SW480 (cell line): ENCODE measurements at regions not wholly inside any gene's neighbourhood (a gene's known extent, or its start where the extent isn't known, plus 50 kb on each side); places are given as distances from the start of the nearest gene placed in this dataset.
"Not testable (repeated sequence)": the region's sequence is repeated elsewhere in the genome, so short reads cannot be mapped to it uniquely, and the experiment has no call there.

Experiments
- DNase-seq: peaks from one replicate; pipeline ENCODE4 v3.0.0-alpha.2; 2016; ENCODE audit warnings: low spot score

DNA sequence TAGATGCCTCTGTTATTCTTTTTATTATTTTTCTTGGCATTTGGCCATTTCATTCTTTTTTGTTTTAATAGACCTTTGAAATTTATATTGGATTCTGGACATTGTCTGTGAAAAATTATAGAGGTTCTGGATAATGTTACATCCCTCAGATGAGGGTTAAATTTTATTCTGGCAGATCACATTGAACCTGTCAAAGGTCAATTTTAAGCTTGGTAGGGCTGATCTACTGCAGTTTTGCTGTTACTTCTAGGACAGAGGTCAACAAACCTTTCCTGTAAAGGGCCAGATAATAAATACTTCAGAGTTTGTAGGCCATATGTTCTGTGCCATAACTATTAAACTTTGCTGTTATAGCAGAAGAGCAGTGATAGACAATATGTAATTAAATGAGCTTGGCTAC, 318.9 kb upstream of the DPPA4 start:
- DNase-seq: no peak

DNA sequence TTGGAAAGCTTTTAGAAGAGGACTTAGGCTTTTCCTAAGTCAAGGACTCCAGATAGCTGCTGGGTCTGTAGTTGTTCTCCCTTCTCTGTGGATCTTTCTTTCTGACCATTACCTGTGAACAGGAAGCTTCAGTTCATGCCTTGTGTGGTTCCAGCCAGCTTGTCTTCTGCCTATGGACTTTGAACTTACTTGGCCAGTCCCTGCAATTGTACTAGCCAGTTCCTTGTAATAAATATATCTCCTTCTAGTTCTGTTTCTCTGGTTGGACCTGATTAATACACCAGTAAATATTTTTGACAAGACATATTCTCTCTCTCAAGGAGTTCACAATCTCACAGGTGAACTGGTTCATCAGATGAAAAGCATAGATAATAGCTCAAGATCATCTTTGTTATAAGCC, 341.3 kb upstream of the DPPA4 start:
- no peak for DNase-seq

DNA sequence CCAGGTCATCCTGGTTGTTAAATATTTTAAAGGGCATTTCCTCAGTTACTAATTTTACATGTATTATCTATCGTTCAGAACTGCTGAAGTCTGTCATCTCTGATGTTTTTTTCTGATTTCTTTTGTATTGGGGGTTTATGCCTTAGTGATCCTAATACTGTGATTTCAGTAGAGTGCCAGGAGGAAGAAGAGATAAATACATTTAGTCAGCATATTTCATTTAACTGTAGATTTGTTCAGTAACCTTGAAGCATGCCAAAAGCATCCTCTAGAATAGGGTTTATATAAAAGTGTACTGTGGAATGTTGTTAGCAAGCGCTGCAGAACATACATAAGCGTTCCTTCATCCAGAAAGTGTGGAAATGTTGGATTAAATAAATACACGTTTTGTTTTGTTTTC, 342.3 kb upstream of the DPPA4 start:
- DNase-seq: no peak

DNA sequence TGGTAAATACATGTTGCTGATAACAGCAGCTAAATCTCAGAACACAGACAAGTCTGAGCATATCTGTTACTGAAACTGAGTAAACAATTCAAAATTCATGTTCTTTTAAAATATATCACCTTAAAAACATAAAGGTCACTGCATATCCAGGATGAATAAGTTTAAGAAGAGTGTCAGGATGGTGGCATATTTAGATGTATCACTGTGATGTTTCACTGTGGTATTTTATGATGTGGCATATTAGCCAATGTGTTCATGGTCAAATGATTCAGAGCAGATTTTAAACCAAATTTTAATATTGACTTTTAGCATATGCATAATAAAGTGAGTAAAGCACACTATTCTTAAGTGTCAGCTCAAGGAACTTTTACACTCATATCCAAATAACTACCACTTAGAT, 346.4 kb upstream of the DPPA4 start:
- DNase-seq: no peak

DNA sequence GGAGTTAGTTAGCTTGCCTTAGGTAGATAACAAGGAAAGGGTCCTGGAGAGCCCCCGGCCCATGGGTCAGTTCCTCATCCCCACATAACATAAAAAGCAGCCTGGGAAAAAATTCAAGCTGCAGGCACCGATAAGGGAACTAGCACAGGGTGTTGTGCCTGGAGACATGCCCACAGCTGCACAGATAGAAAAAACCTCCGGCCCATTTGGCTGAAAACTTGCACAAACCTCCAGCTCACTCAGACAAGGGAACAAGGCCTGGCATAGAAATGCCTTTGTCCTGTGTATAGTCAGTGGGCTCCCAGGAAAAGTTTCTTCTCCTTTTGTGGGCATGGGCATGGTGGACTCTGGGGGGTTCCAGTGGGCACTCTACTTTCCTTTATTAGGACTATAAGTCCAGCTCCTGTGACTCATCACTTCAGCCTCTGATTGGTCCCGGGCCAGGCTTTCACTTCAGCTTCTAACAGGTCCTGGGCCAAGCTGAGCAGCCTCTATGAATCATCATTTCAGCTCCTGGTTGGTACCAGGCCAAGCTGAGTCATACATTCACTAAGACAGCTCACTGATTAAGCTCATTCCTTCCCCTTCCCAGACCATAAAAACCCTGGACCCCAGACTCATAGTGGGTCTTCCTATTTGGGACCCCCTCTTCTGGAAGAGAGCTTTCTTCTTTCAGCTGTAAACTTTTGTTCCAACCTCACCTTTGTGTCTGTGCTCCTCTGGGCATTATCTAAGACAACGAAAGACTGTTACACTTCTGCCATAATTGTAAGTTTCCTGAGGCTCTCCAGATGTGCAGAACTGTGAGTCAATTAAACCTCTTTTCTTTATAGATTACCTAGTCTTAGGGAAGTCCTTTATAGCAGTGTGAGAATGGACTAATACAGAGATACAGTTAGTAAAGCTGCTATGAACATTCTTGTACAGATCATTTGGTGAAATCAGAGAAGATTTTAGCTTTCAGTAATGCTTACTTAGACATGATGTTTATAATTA, 348.0 kb upstream of the DPPA4 start:
- DNase-seq: peak; percentile 25

DNA sequence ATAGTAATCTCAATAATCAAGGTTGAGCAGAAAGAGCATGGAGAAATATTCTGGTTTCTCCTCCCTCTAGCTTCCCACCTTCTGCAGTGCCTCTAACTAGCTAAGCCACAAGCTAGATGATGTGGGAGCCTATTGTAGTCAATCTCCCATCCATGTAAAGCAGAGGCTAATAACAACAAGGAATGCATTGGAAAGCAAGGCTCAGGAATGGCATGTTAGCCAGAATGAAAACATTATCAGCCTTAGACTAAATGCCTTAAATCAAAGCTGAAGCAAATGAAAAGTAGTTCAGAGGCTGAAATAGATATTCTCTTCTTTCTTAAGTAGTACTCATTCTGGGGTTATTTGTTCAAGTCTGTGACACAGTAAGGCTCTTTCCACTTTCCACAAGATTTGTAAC, 350.3 kb upstream of the DPPA4 start:
- DNase-seq: no peak

DNA sequence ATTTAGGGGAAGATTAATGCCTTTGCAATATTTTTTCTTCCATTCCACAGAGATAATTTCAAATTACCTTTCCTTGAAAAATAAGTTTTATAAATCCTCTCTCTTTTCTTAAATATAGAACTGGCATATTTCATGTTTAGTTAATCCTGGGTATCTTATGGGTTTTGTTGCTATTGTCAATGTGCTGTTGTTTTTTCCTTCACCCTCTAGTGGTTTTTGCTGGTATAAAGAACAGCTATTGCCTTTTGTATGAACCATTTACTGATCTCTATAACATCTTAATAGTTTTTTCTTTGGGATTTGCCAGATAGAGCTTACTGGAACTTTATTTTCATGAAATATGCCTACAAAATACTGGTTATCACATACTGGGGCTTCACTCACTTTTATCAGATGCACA, 359.6 kb upstream of the DPPA4 start:
- no peak for DNase-seq

DNA sequence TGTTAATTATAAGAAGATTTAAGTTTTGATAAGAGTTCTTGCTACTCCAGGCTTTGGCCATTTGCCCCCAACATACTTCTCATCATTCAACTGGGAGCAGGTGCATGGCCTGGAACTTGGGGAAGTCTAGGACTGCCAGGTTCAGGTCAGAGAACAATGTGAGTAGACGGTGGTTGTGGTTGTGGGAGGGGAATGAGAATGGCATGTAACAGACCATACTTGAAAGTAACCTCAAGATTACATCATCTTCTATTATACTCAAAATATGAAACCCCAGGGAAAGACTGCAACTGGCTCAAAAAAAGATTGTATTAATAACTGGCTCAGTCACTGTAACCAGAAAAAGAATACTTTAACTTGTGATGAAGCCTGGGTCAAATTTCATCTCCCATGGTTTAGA, 364.9 kb upstream of the DPPA4 start:
- peak; percentile 22 for DNase-seq

DNA sequence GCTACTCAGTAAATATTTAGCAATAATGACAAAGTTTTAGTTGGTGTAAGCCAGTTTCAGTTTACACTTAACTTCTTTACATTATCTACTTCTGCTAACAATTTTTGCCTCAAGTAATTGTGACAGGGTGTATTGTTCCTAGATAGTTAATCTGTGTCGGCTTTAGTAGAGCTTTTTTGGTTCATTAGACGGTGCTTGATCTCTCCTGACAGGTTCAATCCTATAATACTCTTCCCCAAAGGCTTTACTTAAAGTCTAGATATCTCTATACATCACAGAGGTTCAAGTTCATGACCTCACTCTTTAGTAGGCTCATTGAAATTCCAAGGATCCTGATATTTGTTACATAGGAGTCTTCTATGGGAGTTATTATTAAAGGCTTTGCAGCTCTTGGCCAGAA, 365.6 kb upstream of the DPPA4 start:
- DNase-seq: no peak

DNA sequence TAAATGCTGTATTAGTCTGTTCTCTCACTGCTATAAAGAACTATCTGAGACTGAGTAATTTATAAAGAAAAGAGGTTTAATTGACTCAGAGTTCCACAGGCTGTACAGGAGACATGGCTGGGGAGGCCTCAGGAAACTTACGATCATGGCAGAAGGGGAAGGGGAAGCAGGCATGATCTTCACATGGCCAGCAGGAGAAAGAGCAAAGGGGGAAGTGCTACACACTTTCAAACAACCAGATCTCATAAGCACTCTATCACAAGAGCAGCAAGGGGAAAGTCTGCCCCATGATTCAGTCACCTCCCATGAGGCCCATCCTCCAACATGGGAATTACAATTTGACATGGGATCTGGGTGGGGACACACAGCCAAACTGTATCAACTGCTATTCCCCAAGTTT, 367.8 kb upstream of the DPPA4 start:
- DNase-seq: not testable (repeated sequence)

DNA sequence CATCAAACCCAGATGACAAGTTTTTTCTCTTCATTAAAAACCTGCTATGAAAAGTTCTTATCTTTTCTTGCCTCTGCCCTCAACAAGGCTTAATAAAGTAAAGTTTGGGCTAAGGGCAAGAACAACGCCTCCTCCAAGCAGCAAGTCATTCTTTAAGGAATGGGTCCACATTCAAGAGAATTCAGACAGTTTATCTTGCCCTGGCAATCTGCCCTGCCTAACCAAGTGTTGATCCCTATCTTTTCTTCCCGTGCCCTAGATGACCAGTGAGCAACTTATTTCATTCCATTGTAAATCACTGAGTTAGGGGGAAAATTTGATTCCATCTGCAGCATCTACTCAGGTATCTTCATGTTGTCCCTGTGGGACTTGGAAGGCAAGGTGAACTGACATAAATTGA, 370.3 kb upstream of the DPPA4 start:
- no peak for DNase-seq

DNA sequence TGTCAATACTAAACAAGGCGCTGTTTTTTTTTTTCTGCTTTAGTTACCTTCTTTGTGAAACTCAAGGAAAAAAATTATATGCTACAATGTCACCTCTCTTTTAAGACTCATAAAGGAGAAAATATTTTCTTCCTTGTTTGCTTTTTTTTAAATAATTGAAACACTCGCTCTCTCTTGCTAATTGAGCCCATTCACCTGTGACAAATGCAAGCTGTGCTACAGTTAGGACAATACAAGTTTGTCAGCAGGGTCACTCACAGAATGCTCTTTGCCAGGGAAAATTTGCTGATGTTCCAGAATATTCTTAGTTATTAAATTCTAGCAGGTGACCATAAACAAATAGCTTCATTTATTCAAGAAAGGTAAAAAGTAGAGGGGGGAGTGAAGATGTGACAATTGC, 375.9 kb upstream of the DPPA4 start:
- DNase-seq: no peak

DNA sequence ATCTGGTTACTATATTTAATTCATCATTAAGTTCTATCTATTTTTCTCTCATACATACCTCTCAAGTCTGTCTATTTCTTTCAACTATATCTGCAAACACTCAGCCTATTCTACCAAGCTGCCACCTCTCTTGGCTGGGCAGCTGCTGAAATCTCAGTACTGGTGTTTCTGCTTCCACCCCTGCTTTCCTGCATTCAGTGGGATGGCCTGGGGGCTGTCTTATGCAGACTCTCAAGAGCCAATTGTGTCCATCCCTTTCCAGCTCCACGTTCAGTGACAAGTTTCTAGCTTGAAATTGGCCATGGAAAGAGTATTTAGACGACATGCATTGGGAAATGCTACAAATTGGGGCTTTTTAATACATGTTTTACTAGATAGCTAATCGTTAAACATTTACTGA, 378.4 kb upstream of the DPPA4 start:
- no peak for DNase-seq

DNA sequence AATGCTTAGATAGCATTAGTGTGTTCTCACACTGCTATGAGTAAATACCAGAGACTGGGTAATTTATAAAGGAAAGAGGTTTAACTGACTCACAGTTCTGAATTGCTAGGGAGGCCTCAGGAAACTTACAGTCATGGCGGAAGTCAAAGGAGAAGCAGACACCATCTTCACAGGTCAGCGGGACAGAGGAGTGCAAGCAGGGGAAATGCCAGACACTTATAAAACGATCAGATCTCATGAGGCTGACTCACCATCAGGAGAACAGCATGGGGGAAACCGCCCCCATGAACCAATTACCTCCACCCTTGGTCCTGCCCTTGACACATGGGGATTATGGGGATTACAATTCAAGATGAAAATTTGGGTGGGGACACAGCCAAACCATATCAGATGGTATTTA, 381.5 kb upstream of the DPPA4 start:
- DNase-seq: no peak

DNA sequence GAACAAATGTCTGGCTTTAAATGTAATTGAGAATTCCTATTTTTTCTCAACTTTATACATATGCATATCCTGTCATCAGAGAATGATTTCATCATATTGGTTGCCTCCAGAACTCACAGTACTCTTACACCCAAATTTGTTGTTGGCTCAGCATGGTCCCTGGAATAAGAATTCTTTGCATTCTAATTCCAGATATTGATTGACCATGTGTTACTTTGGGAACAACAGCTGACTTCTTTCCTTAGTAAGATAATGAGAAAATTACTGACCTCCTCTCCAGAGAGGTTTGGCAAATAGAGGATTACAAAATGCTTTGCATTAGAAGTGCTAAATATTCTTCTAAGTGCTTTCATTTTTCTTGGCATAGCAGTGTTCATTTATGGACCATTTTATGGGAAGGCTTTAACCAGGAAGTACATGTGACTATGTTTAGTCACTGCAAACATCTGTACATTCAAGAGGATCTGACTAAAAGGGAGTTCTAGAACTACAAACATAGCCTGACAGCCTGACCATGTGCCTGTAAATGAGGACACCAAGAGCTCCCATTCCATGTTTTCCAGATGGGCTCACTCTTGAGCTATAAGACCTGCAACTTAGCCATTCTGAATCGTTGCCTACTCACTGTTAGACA, 391.6 kb upstream of the DPPA4 start:
- DNase-seq: no peak

DNA sequence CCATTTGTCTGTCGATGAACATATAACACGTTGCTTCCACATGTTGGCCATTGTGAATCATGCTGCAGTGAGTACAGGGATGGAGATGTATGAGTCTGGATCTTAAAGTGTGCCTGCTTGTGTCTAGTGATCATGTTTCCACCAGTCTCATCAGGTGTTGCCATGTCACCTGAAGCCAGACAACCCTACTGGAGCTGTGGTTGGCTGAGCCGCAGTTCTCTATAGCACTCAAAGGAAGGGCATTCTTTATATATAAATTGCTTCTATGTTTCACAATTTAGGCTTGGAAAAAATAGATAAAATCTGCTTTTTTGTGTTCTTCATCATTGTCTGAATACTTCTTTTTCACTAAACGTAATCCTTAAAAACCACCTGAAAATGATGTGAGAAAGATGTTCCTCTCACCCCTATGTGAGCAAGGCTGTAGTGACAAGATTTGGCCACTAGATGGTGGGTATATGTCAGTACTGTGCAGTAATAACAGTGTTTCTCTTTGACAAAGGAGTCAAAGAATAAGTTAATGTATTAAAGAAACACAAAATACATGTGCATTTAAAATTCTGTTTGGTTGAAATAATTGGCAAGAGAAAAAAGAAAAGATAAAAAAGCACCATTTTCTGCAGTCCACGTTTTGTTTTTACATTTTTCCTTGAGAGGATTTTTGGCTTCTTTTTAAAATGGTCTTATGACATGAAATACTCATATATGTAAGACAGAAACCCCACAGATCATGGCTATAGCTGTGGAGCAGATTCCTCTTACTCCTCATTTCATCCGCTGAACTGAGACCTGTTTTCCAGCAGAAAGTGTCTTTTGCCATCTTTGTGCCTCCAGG, 394.5 kb upstream of the DPPA4 start:
- peak; percentile 36 for DNase-seq

DNA sequence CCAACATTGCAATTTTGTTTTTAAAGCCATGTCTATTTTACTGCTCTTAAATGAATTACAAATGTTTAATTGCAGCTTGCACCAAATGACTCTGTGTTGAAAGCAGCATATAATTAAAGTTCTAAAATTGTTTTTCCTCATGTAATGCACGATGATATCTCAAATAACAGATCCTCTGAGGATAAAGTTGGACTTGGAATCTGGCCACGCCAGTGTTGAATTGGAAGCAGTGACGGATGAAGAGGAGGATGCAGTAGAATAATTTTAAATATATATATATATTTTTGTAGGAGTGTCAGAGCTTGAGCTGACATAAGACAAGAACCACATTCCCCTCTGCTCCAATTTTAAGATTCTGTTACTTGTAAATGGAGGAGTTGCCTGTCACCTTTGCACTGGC, 406.6 kb upstream of the DPPA4 start:
- no peak for DNase-seq

DNA sequence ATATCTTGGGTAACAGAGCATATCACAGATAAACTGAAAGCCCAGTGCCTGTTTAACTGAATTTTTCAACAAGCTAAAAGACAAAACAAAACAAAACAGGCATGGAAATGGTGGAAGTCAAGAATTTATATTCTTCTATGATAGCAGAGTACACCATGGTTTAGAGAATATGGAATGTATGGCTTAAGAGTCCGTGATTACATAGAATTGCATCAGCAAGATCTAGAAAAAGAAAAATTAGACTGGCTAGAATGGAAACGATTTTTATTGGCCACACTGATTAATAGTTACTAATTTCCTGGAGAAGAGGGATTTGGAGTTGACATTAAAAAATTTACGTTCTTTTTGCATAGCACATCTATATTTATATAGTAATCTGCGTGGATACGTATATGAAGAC, 435.2 kb upstream of the DPPA4 start:
- peak; percentile 1 for DNase-seq

DNA sequence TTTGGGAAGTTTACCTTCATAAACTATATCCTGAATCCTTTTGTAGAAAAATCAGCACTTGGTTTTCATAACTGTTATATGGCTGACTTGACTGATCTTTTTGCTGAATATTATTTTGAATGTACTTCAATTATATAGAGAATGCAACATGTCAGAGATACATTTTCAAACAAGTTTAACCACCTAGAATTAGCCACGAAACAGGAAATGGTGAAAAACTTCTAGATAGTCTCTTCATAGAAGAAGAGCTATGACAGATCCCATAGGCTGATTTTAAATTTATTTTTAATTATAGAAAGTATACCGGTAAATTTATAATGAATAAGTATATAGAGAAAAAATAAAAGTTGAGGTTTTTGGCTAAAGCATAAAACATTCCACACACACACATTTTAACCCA, 436.8 kb upstream of the DPPA4 start:
- no peak for DNase-seq

DNA sequence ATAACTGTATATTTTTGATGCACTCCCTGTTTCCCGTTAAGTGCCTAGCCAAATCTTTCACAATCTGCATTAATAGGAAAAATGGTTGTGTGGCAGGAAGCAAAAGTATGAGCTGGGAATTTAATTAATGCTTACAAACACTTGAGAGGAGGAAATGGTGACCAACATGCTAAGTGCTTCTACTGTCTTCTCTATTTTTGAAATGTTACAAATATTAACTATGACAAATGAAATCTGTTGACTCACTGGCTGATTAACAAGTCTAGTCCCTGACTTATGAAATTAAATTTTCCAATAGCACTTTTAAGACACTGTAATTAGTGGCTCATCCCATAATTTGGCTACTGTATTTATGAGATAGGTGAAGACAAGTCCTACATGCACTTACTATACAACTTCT, 446.9 kb upstream of the DPPA4 start:
- DNase-seq: no peak

DNA sequence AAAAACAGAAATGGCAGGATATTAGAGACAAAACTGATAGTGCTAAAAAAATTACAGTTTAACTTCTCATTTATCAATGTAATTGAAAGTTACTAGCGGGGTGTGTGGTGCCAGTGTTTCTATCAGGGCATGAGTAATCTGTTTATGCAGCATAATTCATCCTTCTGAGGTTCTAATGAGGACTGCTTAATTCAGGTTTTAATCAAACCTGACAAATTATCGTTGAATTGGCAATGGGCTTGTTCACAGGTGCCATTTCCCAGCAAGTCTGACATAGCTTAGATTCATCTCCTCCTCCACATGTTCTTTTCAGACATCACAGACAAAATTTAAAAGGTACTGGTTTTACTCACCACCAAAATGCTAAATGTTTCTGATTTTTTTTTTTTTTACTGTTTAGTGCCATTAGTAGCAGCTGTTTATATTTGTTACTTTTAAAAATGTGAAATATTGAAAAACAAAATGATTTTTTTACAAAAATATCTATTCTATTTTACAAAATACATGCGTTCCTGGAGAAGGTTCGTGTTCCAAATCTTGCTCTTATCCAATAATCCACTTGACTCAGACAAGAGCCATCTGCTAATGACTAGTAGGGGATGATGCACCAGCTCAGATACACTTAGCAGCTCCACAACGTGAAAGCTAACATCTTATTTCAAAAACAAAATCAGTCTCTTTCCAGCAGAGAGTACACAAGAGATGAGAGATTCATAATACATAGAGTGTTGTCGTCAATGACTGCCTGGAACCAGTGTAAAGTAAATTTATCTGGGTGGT, 447.7 kb upstream of the DPPA4 start:
- no peak for DNase-seq

DNA sequence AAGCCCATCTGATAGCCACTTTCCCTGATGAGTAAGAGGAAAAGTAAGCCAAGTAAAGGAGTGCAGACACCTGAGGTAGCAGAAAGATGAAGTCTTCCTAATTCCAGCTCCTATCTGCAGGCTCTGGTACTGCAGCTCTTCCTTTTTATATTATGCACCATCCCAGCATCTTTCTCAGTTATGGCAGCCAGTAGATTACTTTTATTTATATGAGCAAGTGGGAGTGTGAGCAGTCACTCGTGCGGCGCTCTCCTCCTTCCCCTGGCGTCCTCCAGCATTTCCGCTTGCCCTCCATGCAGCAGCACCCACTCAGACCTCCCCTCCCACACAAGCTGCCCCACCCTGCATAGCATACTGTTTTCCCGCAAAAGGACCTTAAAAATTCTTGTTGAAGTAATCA, 465.9 kb upstream of the DPPA4 start:
- DNase-seq: no peak
